ENCODE measurements at regions not wholly inside any gene's neighbourhood (a gene's known extent, or its start where the extent isn't known, plus 50 kb on each side); places are given as distances from the start of the nearest gene placed in this dataset.

- TF ChIP-seq CTCF (conservative IDR thresholded peaks at IDR 0.05; ENCODE audit: low read depth, low read length) = no peak
- TF ChIP-seq EZH2phosphoT487 (IDR thresholded peaks at IDR 0.05; ENCODE audit: borderline replicate concordance, low read length) = no peak
- TF ChIP-seq EZH2 (IDR thresholded peaks at IDR 0.05; ENCODE audit: low read length, unreplicated experiment) = no peak
Observed at GRCh38 chr2:129256642-129257041, 722.8 kb upstream of the RAB6C start.
